RCC 7860 (cell line): ENCODE measurements at regions not wholly inside any gene's neighbourhood (a gene's known extent, or its start where the extent isn't known, plus 50 kb on each side); places are given as distances from the start of the nearest gene placed in this dataset.
A peak's percentile ranks its signal among the peaks of the same experiment; 100 is the strongest.

Experiments
- DNase-seq: peaks from one replicate; pipeline ENCODE4 v3.0.0-alpha.2; 2015; ENCODE audit warnings: low spot score
- FAIRE-seq: peaks from 2 replicates; lab custom pipeline; 2012; peaks lifted over from hg19 to GRCh38; lab: Jason Lieb, UNC

DNA sequence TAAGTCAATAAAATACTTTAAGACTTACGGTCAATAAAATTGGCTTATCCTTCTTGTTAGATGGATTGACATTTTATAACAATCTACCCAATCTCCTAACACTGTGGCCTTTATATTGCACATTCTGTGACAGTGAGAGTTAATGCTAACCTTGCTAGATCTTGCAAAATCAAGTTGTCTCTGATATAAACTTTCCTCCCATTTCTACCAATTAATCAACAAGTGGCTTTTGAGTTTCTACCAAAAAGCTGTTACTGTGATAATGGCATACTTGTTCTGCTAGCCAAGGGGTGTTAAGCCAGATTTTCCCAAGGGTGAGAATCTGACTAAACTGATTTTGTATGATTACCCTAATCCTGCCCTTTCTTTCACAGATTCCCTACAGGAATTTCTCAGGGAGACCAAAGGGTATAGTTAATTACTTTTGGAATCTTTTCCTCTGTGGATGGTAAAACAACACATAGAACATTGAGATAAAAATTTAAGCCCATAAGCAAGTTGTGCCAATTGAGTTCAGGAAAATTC is 174.1 kb upstream of the SUCLG2 start:
- DNase-seq (no peak), FAIRE-seq (no peak)

DNA sequence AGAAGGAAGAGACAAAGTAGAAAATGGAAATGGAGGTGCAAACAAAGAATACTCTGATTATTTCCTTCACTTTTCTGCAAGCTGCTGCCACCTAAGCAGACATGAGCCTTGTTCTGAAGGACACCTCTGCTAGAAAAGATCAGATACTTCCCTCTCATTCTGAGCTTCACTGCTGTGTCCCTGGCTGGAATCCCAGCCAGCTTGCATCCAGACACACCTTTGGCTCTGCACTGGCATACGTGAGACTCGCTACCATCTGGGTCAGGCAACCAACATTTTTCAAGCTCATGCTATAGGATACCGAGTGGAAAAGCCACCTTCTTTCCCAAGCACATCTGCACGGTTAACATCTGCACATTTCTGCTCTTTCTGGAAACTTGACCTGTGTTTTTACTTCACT is 166.7 kb upstream of the SUCLG2 start:
- no peak for FAIRE-seq
- no peak for DNase-seq

DNA sequence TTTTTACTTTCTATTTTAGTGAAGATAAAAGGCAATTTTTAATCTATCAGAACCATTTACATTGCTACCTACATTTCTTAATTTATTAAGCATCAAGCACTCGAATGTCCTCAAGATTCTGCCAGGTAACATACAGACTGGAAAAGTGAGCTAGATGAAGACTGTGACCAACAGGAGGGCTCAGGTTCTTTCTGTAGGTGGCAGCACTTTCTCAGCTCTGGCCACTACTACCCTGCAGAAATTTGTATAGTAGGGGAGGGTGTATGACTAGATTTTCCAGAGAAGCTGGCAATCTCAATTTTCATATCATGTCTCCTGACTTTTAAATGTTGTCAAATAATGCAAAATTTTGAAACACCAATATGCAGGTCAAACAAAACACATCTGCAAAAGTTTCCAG is 165.0 kb upstream of the SUCLG2 start:
- DNase-seq (no peak), FAIRE-seq (no peak)

DNA sequence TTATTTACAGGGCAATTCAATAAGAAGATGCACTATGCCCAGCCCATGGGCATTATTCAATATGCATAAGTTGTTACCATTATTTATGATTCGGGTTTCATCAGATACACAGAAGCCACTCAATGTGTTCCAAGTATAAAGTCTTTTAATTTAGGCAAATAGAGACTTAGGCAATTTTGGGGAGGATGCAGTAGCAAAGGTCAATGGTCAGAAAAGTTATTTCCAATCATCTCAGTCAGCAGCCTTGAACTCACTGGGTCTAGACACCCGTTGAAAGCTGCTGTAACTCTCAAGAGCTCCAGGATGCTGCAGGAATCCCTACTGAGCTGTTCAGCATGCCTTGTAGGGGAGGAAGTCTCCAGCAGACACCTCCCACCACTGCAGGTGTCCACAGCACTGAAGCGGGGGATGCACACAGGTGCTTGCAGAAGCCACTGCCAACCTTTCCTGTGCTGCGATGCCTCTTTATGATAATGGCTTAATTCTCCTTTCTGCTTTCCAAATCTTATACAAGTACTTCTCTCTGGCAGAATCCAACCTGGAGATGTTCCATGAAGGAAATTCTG is 155.0 kb upstream of the SUCLG2 start:
- DNase-seq (no peak), FAIRE-seq (no peak)

DNA sequence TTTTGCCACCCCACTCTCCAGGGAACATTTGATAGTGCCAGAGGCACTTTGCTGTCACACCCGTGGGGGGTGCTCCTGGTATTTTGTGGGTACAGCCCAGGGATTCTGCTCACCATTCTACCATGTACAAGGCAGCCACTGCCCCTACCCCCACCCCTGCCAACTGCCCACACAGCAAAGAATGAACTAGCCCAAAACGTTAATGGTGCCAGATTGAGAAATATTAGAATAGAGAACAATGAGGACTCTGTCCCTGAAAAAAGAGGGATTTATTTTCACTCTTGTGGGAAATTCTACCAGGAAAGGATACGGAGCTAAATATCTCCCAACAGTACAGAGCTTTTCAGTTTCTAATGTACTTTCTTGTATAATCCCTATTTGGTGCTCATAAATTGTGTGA is 154.5 kb upstream of the SUCLG2 start:
- DNase-seq (no peak), FAIRE-seq (no peak)

DNA sequence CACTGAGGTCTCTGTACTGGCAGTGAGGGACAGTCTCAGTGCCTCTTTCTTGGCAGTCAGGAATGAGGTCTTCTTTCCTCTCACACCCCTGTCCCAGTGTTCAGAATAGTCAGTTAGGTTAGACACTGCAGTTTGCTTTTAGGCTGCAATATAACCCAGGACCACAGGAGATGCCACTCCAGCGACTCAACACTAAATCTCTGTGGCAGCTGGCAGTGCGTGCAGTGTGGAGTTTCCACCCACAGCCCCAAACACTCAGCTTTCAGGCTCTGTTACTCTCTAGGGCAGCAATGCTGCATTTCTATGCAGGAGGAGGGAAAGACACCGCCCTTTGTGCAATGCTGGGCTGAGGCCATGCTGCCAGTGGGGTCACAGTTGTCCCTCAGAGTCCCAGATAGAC is 150.2 kb upstream of the SUCLG2 start:
- FAIRE-seq = no peak
- no peak for DNase-seq

DNA sequence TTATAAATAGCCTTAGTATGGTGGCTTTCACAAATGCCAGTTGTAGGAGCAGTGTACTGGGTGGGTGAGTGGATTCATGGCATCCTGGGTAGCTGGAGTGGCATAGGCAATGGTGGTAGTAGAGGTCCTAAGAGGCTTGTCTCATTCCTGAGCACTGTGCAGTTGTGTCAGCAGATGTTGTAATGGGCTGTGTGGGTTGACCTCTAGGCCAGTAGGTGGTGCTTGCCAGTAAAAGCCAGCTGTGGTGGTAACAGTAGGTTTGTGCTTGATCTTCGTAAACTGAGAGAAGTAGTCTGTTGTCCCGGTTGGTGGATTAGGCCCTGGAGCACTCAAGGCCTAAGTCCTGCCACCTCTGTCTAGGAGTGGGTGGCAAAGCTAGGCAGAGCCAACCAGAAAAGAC is 149.7 kb upstream of the SUCLG2 start:
- DNase-seq = no peak
- FAIRE-seq = no peak

DNA sequence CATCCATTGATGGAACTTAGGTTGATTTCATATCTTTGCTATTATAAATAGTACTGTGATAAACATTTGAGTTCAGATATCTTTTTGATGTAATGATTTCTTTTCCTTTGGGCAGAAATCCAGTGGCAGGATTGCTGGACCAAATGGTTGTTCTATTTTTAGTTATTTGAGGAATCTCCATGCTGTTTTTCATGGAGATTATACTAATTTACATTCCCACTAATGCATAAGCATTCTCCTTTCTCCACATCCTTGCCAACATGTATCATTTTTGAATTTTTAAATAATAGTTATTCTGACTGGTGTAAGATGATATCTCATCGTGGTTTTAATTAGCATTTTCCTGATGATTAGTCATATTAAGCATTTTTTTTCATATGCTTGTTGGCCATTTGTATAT is 144.0 kb upstream of the SUCLG2 start:
- FAIRE-seq (no peak), DNase-seq (no peak)

DNA sequence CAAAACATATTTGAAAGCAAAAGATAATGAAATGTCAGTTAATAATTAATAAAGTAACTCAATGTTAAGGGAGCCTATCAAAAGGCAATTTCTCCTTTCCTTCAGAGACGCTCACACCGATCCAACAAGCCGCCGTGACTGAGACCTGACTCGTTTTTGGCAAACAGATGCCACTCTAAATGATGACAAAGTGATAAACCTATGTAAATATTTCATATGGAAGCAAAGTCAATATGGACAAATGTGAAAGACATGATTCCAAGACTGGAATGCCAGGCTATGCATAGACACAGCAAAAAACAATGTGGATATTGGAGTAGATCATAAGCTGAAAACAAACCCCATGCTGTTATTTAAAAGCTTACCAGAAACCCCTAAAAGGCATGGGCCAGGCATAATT is 137.2 kb upstream of the SUCLG2 start:
- DNase-seq (no peak), FAIRE-seq (no peak)

DNA sequence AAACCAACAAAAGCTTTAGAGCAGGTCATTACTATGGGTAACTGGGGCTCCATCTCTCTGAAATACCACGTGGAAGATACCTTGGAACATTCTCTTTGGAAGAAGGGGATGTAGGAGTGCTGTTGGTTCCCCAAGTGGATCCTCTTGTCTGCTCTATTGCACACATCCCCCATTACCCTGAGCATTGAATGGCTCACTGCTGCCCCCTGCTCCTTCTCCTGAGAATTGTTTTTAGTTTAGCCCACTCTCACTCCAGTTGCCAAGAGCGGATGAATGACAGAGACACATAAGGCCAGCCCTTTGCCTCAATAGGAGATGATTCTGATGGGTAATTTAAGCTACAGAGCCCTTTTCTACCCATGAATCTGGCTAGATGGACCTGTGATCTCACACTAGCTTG is 135.6 kb upstream of the SUCLG2 start:
- FAIRE-seq = no peak
- DNase-seq = peak; percentile 9

DNA sequence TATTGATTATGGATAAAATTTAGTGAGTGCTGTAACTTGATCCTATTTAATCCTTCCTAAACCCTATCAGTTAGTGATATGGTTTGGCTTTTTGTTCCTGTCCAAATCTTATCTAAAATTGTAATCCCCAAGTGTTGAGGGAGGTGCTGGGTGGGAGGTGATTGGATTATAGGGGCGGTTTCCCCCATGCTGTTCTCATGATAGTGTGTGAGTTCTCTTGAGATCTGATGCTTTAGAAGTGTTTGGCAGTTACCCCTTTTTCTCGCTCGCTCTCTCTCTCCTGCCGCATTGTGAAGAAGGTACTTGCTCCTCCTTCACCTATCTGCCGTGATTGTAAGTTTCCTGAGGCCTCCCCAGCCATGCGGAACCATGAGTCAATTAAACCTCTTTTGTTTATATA is 134.0 kb upstream of the SUCLG2 start:
- FAIRE-seq (no peak), DNase-seq (no peak)

DNA sequence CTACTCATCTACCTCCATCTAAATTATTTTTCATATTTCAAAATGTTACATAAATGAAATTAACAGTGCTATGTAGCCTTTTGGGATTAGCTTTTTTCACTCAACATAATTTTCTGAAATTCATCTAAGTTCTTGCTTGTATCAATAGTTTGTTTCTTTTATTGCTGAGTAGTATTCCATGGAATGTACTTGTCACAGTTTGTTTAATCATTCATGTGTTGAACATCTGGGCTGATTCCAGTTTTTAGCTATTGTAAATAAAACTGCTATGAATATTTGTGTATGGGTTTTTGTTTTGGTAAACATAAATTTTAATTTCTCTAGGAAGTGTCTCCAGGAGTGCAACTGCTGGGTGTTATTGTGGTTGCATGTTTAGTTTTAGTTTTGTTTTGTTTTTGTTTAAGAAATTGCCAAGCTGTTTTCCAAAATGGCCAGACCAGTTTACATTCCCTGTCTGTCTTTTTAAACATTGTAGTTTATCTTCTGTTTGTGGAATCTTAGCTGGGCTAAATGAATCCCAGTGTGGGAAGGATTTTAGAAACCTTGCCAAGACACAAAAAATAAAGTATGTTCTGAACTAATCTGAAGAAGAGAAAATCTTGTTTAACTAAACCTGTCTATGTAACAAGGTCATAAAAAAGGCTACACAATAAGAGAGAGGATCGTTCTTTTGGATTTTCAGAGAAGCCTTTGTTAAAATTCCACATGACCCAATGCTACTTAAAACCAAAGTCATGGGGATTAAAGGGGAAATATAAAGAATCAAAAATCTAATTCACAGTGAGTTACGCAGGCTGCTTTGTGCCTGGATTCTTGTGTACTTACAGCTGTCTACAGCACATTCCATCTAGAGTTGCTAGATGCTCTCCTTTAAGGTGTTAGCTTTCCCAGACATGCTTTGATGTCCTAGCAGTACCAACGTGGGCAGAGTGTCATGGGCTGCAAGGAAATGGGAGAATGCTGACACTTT is 129.2 kb upstream of the SUCLG2 start:
- FAIRE-seq (no peak), DNase-seq (no peak)

DNA sequence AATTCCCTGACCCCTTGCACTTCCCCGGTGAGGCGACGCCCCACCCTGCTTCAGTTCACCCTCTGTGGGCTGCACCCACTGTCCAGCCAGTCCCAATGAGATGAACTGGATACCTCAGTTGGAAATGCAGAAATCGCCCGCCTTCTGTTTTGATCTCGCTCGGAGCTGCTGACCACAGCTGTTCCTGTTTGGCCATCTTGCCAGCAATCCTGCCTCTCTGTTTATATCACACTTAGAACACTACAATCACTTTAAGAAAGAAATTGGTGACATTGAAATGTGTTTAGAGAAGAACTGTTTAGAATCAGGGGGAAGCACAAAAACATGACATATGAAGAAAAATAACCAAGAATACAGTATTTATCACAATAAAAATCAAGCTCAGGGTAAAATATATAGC is 127.5 kb upstream of the SUCLG2 start:
- DNase-seq (no peak), FAIRE-seq (no peak)

DNA sequence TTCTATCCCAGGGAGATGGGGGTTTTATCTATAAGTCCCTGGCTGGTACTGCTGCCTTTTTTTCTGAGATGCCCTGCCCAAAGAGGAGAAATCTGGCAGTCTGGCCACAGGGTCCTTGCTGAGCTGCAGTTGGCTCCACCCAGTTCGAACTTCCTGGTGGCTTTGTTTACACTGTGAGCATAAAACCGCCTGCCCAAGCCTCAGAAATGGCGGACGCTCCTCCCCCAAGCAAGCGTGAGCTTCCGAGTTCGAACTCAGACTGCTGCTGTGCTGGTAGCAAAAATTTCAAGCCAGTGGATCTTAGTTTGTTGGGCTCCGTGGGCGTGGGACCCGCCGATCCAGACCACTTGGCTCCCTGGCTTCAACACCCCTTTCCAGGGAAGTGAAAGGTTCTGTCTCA is 126.8 kb upstream of the SUCLG2 start:
- FAIRE-seq = no peak
- DNase-seq = no peak

DNA sequence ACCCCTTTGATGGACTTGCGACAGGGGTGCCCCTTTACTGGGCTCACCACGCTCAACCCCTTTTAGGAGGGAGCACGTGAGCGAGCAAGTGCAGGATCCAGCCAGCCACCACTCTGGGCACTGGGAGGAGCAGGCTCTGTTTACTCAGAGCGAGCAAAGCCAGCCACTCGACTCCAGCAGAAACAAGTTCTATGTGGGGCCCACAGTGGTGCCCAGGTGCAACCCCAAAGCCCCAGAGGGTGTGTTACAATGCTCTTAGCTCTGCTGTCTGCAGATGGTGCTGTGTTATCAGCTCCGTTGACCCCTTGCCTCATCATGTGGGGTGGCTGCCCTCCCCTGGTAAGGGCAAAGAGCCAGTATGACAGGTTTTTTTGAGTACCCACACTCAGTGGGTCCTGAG is 120.3 kb upstream of the SUCLG2 start:
- DNase-seq (no peak), FAIRE-seq (no peak)

DNA sequence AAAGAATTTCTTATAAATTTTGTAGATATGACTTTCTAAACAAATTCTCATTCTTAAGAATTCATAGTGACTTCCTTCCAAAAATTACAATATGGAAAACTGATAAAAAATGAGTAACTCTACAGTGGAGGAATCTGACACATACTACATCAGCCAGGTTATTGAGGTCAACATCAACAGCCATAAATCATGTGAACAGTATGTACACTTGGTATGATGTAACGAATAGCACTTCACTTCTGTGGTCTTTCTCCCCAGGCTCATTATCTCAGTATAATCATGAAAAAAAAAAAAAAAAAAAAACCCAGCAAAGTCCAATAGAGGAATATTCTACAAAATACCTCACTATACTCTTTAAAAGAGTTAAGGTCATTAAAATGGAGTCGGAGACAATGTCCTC is 111.2 kb upstream of the SUCLG2 start:
- DNase-seq (no peak), FAIRE-seq (no peak)

DNA sequence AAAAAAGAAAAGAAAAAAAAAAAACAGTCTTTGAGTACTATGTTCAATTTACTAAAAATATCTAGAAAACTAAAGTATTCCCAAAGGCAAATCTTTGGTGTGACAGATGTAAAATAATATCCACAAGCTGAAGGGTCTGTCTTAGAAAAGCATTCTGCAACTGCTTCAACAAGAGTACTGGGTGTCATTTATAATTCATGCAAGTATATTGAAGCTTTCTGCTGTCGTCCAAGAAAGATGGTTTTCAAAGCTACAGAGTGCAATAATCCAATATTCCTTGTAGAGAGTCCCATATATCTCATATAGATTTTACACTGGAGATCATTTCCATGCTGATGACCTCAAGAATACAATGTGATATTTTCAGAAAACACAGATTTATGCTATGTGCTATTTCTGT is 90.9 kb upstream of the SUCLG2 start:
- DNase-seq (no peak), FAIRE-seq (no peak)

DNA sequence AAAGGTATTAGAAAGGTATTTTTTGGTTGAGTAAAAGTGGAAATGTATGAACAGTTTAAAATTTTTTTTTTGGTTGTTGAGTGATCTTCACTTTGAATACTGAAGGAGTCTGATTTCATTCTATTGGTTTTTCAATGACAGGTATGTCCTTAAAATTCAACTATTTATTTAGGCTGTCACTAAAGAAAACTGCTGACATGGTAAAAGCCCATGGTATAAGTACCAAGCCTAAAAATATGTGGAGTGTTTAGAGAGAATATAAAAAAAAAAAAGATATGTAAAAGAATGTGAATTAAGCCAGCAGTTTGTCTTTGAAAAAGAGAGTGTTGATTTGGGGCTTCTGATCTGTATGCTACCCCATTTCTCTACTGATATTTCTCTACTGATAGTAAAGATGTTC is 90.3 kb upstream of the SUCLG2 start:
- FAIRE-seq = no peak

DNA sequence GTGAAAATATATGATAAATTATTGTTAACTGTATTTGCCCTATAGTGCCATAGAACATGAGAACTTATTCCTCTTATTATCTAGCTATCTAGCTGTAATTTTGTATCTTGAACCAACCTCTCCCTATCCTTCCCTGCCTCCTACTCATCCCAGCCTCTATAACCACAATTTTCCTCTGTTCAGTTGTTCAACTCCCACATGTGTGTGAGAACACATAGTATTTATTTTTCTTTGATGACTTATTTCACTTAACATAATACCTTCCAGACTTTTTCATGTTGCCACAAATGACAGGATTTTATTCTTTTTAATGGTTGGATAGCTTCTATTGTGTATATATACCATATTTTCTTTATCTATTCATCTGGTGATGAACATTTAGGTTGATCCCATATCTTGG is 85.4 kb upstream of the SUCLG2 start:
- DNase-seq = no peak
- no peak for FAIRE-seq

More for the DNA sequence above, 90.3 kb upstream of the SUCLG2 start:
- DNase-seq = no peak

DNA sequence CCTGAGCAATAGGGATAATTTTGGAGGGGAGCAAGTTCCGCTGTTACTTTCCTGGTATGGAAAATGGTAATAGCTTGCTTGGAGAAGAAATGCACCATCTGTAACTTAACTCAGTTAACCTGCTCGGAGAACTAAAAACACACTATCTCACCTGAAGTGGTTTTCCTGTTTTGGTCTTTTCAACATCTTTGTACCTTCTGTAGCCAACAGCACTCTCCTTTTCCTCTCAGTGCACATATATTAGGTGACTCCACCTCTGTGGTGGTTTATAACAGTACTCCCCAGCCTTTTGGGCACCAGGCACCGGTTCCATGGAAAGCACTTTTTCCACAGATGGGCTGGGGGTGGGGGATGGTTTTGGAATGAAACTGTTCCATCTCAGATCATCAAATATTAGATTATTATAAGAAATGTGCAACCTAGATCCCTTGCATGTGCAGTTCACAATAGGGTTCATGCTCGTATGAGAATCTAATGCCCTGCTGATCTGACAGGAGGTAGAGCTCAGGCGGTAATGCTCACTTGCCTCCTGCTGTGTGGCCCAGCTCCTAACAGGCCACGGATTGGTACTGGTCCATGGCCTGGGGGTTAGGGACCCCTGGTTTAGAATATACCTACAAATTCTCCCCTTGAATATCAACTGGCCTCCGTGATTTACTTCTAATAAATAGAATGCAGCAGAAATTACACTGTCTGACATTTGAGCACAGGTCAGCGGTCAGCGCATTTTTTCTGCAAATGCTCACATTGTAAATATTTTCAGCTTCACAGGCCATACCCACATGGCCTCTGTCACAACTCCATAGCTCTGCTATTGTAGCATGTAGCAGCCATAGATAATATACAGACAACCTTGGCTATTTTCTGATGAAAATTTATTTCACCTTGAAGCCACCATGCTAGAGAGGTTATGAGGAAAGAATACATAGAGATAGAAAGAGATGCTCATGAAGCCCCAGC is 83.8 kb upstream of the SUCLG2 start:
- FAIRE-seq (no peak), DNase-seq (no peak)

DNA sequence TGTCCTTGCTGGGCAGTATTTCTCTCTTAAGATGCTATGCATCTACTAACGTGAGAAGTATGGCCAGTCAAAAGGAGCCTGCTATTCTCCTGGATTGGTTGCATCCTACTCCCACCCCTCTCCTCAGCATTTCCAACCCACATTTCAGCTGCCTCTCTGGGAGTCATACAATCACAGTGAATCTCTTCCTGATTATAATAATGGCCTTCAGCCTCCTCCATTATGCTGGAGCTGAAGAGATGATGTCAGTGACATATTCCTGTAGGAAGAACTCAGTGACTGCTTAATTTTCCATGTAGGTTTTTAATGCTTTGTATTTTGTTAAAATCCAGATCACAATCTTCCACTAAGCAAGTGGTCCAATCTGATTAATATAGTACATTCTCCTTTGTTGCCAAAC is 82.7 kb upstream of the SUCLG2 start:
- DNase-seq = no peak
- FAIRE-seq = no peak
